ENCODE measurements at regions not wholly inside any gene's neighbourhood (a gene's known extent, or its start where the extent isn't known, plus 50 kb on each side); places are given as distances from the start of the nearest gene placed in this dataset.

DNA sequence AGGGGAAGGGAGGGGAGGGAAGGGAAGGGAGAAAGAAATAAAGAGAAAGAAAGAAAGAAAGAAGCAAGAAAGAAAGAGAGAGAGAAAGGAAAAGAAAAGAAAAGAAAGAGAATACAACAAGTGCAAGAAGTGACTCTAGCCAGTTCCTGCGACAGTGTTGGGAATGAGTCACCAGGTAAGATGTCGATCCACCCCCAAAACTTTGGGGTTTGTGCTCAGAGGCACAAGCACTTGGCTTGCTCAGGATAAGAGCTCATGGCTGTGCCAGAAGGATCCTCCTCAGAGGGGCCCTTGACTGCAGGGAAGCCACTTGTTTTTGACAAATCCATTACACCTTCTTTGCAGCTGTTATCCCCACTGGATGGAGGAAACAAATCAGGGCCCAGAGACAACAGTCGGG is 137.7 kb downstream of the TMEM132E start:
- Mint-ChIP-seq H3K4me1 (no peaks in the 10 kb centered on the region), H3K27me3 (no peaks in the 10 kb centered on the region), H3K36me3 (ENCODE audit: low read depth) (no peaks in the 10 kb centered on the region), H3K9me3 (no peaks in the 10 kb centered on the region), H3K27ac (no peak overlapping the region), H3K4me3 (no peak overlapping the region)
- ChIA-PET POLR2A (no interaction called here), CTCF (no interaction called here)
- DNase-seq = no peak

GRCh38 chr17:34716291-34716690 is 136.9 kb downstream of the TMEM132E start:
- Mint-ChIP-seq H3K36me3 (ENCODE audit: low read depth) (no peaks in the 10 kb centered on the region), H3K4me3 (no peak overlapping the region), H3K9me3 (no peaks in the 10 kb centered on the region), H3K27ac (no peak overlapping the region), H3K27me3 (no peaks in the 10 kb centered on the region), H3K4me1 (no peaks in the 10 kb centered on the region)
- POLR2A ChIA-PET = no interaction called here
- DNase-seq = no peak
- CTCF ChIA-PET = no interaction called here

GRCh38 chr17:34715504-34715903 is 136.1 kb downstream of the TMEM132E start:
- POLR2A ChIA-PET = no interaction called here
- no peaks in the 10 kb centered on the region for H3K27me3 Mint-ChIP-seq
- CTCF ChIA-PET = no interaction called here
- H3K9me3 Mint-ChIP-seq = no peaks in the 10 kb centered on the region
- H3K27ac Mint-ChIP-seq = no peak overlapping the region
- no peaks in the 10 kb centered on the region for H3K4me1 Mint-ChIP-seq
- H3K36me3 Mint-ChIP-seq (ENCODE audit: low read depth) = no peaks in the 10 kb centered on the region
- H3K4me3 Mint-ChIP-seq = no peak overlapping the region
- DNase-seq = no peak

GRCh38 chr17:34714475-34715410 is 135.4 kb downstream of the TMEM132E start:
- Mint-ChIP-seq H3K4me3 (no peak overlapping the region), H3K27ac (no peak overlapping the region), H3K36me3 (ENCODE audit: low read depth) (no peaks in the 10 kb centered on the region), H3K9me3 (no peaks in the 10 kb centered on the region), H3K4me1 (no peaks in the 10 kb centered on the region), H3K27me3 (no peaks in the 10 kb centered on the region)
- DNase-seq = no peak
- ChIA-PET CTCF (interaction anchor here (1.1 kb wide), 1 partner anchor 15 kb away, joined by 3 read pairs; no protein-coding TSS in a partner anchor), POLR2A (no interaction called here)

DNA sequence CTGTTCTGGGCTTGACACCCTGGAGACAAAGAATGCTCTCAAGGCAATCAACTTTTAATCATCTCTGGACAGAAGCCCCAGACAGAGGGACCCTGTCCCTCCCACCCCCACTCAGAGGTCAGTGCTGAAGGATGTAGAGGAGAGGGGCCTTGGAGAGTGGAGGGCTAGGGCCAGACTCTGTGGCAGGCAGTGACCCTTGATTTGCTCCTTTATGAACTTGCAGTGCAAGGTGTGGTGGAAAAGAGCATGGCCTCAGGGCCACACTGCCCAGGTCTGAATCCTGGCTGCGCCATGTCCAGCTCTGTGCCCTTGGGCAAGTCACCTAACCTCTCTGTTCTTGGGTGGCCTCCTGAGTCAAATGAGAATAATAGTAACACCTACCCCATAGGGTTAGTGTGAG is 134.3 kb downstream of the TMEM132E start:
- Mint-ChIP-seq H3K36me3 (ENCODE audit: low read depth) (no peaks in the 10 kb centered on the region), H3K9me3 (no peaks in the 10 kb centered on the region), H3K4me3 (no peak overlapping the region), H3K4me1 (no peaks in the 10 kb centered on the region), H3K27me3 (no peaks in the 10 kb centered on the region), H3K27ac (no peak overlapping the region)
- POLR2A ChIA-PET = no interaction called here
- CTCF ChIA-PET = no interaction called here
- DNase-seq = no peak

DNA sequence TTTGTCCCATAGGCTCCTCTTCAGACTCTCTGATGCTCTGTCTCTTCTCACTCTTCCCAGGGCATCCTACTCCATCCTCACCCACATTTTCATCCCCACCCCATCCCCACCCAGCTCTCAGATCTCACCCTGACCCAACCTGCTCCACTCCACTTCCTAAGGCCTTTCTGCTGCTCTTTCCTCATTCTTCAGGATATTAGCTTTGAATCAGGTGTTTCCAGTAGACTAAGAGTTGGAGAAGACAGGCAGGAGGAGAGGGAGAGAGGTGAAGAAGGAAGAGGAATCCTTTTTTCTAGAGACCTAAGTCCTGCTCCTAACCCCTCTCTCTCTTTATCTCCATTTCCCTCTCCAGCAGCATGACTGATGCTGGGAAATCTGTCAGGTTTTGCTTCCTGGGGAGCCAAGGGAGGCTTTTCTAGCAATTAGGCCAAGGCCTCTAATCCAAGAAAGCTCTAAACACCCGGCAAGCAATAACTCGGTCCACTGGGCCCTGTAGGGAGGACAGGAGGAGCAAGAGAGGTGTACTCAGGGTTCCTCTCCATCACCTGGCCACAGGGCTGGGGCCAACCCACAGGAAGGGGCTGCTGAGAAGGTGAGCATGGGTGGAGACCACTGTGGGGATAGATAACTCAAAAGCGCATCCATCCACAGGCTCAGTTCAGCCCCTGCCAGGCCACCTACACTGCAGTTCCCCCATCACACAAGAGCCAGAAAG is 133.3 kb downstream of the TMEM132E start:
- no peaks in the 10 kb centered on the region for H3K36me3 Mint-ChIP-seq (ENCODE audit: low read depth)
- H3K4me1 Mint-ChIP-seq = no peaks in the 10 kb centered on the region
- H3K4me3 Mint-ChIP-seq = no peak overlapping the region
- no peak overlapping the region for H3K27ac Mint-ChIP-seq
- CTCF ChIA-PET = no interaction called here
- H3K27me3 Mint-ChIP-seq = peaks cover 2% of the 10 kb centered on the region
- no peaks in the 10 kb centered on the region for H3K9me3 Mint-ChIP-seq
- POLR2A ChIA-PET = no interaction called here
- no peak for DNase-seq

GRCh38 chr17:34711646-34712045 is 132.3 kb downstream of the TMEM132E start:
- Mint-ChIP-seq H3K27me3 (peaks cover 2% of the 10 kb centered on the region), H3K4me3 (no peak overlapping the region), H3K9me3 (no peaks in the 10 kb centered on the region), H3K27ac (no peak overlapping the region), H3K36me3 (ENCODE audit: low read depth) (no peaks in the 10 kb centered on the region), H3K4me1 (no peaks in the 10 kb centered on the region)
- CTCF ChIA-PET = no interaction called here
- POLR2A ChIA-PET = no interaction called here
- DNase-seq = no peak

DNA sequence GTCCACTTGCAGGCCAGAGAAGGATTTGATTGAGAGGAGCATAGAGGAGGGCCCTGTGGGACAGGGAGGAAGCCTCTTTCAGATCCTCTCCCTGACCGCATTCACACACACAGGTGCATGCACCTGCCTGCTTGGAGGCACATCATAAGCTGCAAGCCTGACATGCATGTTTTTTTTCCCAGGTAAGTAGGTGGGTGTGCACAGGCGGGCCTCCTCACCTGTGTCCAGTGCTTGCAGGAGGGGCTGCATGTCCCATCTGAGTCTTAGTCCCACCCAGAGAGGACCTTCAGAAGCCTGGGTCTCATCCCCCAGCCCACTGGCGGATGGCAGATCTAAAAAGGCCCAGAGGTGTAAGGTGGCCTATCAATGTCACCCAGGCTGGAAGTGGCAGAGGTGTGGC is 130.8 kb downstream of the TMEM132E start:
- ChIA-PET CTCF (interaction anchor here (0.9 kb wide), 1 partner anchor 19 kb away, joined by 3 read pairs; no protein-coding TSS in a partner anchor), POLR2A (no interaction called here)
- no peaks in the 10 kb centered on the region for H3K9me3 Mint-ChIP-seq
- peaks cover 2% of the 10 kb centered on the region for H3K27me3 Mint-ChIP-seq
- H3K27ac Mint-ChIP-seq = no peak overlapping the region
- no peak for DNase-seq
- no peak overlapping the region for H3K4me3 Mint-ChIP-seq
- H3K36me3 Mint-ChIP-seq (ENCODE audit: low read depth) = no peaks in the 10 kb centered on the region
- H3K4me1 Mint-ChIP-seq = no peaks in the 10 kb centered on the region

DNA sequence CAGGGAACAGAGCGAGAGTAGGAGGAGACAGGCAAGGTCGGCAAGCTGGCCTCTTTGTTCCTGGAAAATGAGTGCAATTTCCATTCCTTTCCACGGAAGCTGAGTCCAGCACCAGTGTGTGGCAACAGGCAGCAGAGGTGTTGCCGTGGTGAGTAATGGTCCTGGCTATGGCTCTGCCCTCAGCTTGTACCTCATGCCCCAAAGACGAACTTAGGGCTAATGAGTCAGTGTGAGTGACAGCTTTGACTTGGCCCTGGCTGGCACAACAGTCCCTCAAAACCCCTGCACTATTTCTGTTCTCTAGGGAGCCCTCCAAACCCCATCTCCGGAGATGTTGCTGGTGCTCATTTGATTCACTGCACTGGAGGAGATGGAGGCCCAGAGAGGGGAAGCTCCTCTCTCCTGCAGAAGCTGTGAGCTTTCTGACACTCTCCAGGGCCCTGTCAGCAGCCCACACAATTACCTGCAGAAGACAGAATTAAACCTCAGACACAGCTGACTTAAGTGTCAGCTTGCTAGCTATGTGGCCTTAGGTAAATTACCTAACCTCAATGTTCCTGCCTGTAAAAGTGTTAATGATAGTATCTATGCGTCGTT is 129.9 kb downstream of the TMEM132E start:
- H3K36me3 Mint-ChIP-seq (ENCODE audit: low read depth) = no peaks in the 10 kb centered on the region
- no peaks in the 10 kb centered on the region for H3K4me1 Mint-ChIP-seq
- ChIA-PET POLR2A (no interaction called here), CTCF (interaction anchor here (0.6 kb wide), 1 partner anchor 55 kb away, joined by 3 read pairs; no protein-coding TSS in a partner anchor)
- H3K4me3 Mint-ChIP-seq = no peak overlapping the region
- no peaks in the 10 kb centered on the region for H3K9me3 Mint-ChIP-seq
- H3K27ac Mint-ChIP-seq = no peak overlapping the region
- no peak for DNase-seq
- peaks cover 2% of the 10 kb centered on the region for H3K27me3 Mint-ChIP-seq

DNA sequence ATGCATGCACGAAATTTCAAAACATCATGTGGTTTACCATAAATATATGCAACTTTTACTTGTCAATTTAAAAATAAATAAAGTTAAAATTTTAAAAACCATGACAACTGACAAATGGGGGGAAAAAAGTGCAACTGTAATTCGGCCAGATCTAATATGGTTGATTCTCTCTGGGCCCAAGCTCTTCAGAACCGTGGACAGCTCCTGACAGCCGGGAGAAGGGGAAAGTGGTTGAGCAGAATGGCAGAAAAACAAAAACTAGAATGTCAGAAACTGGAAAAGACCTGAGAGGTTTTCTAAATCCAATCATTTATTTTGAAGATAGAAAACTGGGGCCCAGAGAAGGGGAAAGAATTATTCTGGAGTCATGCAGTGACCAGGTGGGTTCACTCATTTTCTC is 126.6 kb downstream of the TMEM132E start:
- Mint-ChIP-seq H3K27me3 (peaks cover 2% of the 10 kb centered on the region), H3K27ac (no peak overlapping the region), H3K4me1 (no peaks in the 10 kb centered on the region), H3K9me3 (no peaks in the 10 kb centered on the region), H3K4me3 (no peak overlapping the region), H3K36me3 (ENCODE audit: low read depth) (no peaks in the 10 kb centered on the region)
- ChIA-PET POLR2A (no interaction called here), CTCF (interaction anchor here (1.0 kb wide), 1 partner anchor 34 kb away, joined by 3 read pairs; no protein-coding TSS in a partner anchor)
- peak; percentile 43 for DNase-seq

DNA sequence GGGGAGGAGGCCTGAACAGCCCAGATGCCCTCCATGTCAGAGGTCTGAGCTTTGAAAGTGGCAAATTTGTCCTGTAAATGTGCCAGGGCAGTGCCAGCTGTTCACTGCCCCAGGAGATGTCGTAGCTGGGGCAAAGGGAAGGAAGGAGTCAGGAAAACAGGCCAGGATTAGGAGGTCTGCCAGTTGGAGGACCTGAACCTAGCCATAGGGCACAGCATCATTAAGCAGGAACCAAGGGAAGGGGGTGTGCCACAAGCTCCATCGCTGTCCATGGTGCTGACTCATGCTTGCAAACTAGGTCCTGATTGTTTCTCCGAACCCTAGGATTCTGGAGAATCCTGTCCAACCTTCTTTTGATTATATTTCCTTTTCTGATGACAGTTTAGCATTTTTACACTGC is 124.2 kb downstream of the TMEM132E start:
- ChIA-PET CTCF (no interaction called here), POLR2A (no interaction called here)
- no peaks in the 10 kb centered on the region for H3K9me3 Mint-ChIP-seq
- H3K4me1 Mint-ChIP-seq = no peaks in the 10 kb centered on the region
- no peak overlapping the region for H3K4me3 Mint-ChIP-seq
- no peak overlapping the region for H3K27ac Mint-ChIP-seq
- no peaks in the 10 kb centered on the region for H3K36me3 Mint-ChIP-seq (ENCODE audit: low read depth)
- peak; percentile 56 for DNase-seq
- H3K27me3 Mint-ChIP-seq = peaks cover 3% of the 10 kb centered on the region

GRCh38 chr17:34699181-34699580 is 119.8 kb downstream of the TMEM132E start:
- Mint-ChIP-seq H3K4me1 (no peaks in the 10 kb centered on the region), H3K27me3 (peaks cover 14% of the 10 kb centered on the region), H3K27ac (no peak overlapping the region), H3K9me3 (no peaks in the 10 kb centered on the region), H3K36me3 (ENCODE audit: low read depth) (no peaks in the 10 kb centered on the region), H3K4me3 (no peak overlapping the region)
- ChIA-PET POLR2A (no interaction called here), CTCF (no interaction called here)
- no peak for DNase-seq

- ChIA-PET CTCF (no interaction called here), POLR2A (no interaction called here)
- H3K27me3 Mint-ChIP-seq = peaks cover 34% of the 10 kb centered on the region
Measured at GRCh38 chr17:34692920-34693319, 113.5 kb downstream of the TMEM132E start.

More at GRCh38 chr17:34692920-34693319, 113.5 kb downstream of the TMEM132E start:
- Mint-ChIP-seq H3K4me3 (no peak overlapping the region), H3K27ac (no peak overlapping the region), H3K9me3 (no peaks in the 10 kb centered on the region), H3K36me3 (ENCODE audit: low read depth) (no peaks in the 10 kb centered on the region), H3K4me1 (no peaks in the 10 kb centered on the region)
- no peak for DNase-seq

Data from activated CD4-positive, alpha-beta T cell treated with anti-CD3 and anti-CD28 coated beads, Interleukin-2, amount 10 ng/mL, durations not matched to agents 7 days and 5 days (primary cell).